B cell (primary cell): ENCODE measurements at regions not wholly inside any gene's neighbourhood (a gene's known extent, or its start where the extent isn't known, plus 50 kb on each side); places are given as distances from the start of the nearest gene placed in this dataset.

Experiments used
- ATAC-seq: fragments of 200-7000 bp; cut with Tn5 transposase; one replicate; pipeline ENCODE4 v1.10.0; 2021; ENCODE audit warnings: low read depth, mild to moderate bottlenecking, moderate number of reproducible peaks, moderate library complexity
- CTCF ChIA-PET: fragments of 350-600 bp; sonication (Branson Sonifier 250); formaldehyde crosslinking; loops from one replicate; lab custom pipeline; 2021; ENCODE audit warnings: antibody characterized with exemption, inconsistent platforms; lab: Charles Lee
- POLR2A ChIA-PET: fragments of 350-600 bp; sonication (Branson Sonifier 250); formaldehyde crosslinking; loops from one replicate; lab custom pipeline; 2021; ENCODE audit warnings: antibody characterized with exemption; lab: Charles Lee
- DNase-seq: peaks from one replicate; pipeline ENCODE4 v3.0.0; 2013
- H2AFZ ChIP-seq: 2 replicates; pipeline ENCODE4 v1.6.1; 2012; ENCODE audit warnings: mild to moderate bottlenecking, low read depth, low read length; ENCODE audit not compliant: insufficient read depth, poor library complexity, severe bottlenecking
- H3K27ac ChIP-seq, 2 donors: 1 replicate in 1 of 2; 2 replicates in 1 of 2; pipeline ENCODE4 v1.5.1; 2012 to 2013; ENCODE audit warnings: low read length in 2 of 2, mild to moderate bottlenecking in 2 of 2, moderate library complexity in 1 of 2
- H3K27me3 ChIP-seq, 4 experiments: fragments of 200-600 bp in 1 of 4; sonication (generic) in 1 of 4; replicated peaks in 1 of 4; 1 replicate in 2 of 4; 2 replicates in 2 of 4; pipeline versions ENCODE4 v1.6.1 to v1.7.0; 2013 to 2016; ENCODE audit warnings: low read length in 3 of 4, mild to moderate bottlenecking in 2 of 4, mixed read lengths in 1 of 4, moderate library complexity in 1 of 4; ENCODE audit not compliant: insufficient read depth in 4 of 4, control insufficient read depth in 3 of 4; ENCODE audit errors: control extremely low read depth in 1 of 4
- H3K36me3 ChIP-seq, 2 experiments: replicated peaks in 1 of 2; 1 replicate in 1 of 2; 2 replicates in 1 of 2; pipeline versions ENCODE4 v1.6.1 to v1.7.1; 2013; ENCODE audit warnings: low read length in 1 of 2; ENCODE audit not compliant: insufficient read depth in 2 of 2, control insufficient read depth in 1 of 2; ENCODE audit errors: control extremely low read depth in 1 of 2, extremely low read depth in 1 of 2
- H3K4me1 ChIP-seq, 2 donors: fragments of 200-600 bp in 1 of 2; sonication (generic) in 1 of 2; 1 replicate in 1 of 2; 2 replicates in 1 of 2; pipeline versions ENCODE4 v1.5.1 to v1.6.1; 2013 to 2017; ENCODE audit warnings: low read length in 2 of 2; ENCODE audit not compliant: control insufficient read depth in 2 of 2, insufficient read depth in 2 of 2
- H3K4me2 ChIP-seq: replicated peaks from 2 replicates; pipeline ENCODE3; 2012; ENCODE audit warnings: mild to moderate bottlenecking, low read depth, low read length; ENCODE audit not compliant: poor library complexity, severe bottlenecking
- H3K4me3 ChIP-seq, 5 experiments: fragments of 200-600 bp in 1 of 5; sonication (generic) in 1 of 5; 1 replicate in 3 of 5; 2 replicates in 2 of 5; pipeline versions ENCODE4 v1.5.1 to v1.7.0; 2011 to 2016; ENCODE audit warnings: low read length in 4 of 5, mild to moderate bottlenecking in 4 of 5, low read depth in 2 of 5, control low read depth in 1 of 5, moderate library complexity in 1 of 5; ENCODE audit not compliant: insufficient read depth in 1 of 5; ENCODE audit errors: control extremely low read depth in 1 of 5, extremely low read depth in 1 of 5
- H3K79me2 ChIP-seq: fragments of 200-600 bp; sonication (generic); one replicate; pipeline ENCODE4 v1.6.0; 2016; ENCODE audit warnings: low read length; ENCODE audit not compliant: control insufficient read depth, insufficient read depth
- H3K9ac ChIP-seq: fragments of 200-600 bp; sonication (generic); 2 replicates; pipeline ENCODE4 v1.6.1; 2017; ENCODE audit warnings: mild to moderate bottlenecking, low read length, moderate library complexity
- H3K9me3 ChIP-seq, 3 donors: one replicate each; pipeline versions ENCODE4 v1.6.1 to v1.7.1; 2013; ENCODE audit warnings: low read length in 2 of 3; ENCODE audit not compliant: control insufficient read depth in 2 of 3, insufficient read depth in 1 of 3; ENCODE audit errors: control extremely low read depth in 1 of 3
- H4K20me1 ChIP-seq: 2 replicates; pipeline ENCODE4 v1.6.0; 2012; ENCODE audit warnings: mild to moderate bottlenecking, low read length; ENCODE audit not compliant: insufficient read depth, control insufficient read depth, poor library complexity, severe bottlenecking
- H3K27ac Mint-ChIP-seq: one replicate; pipeline ENCODE4 v1.8.0; 2021; ENCODE audit warnings: mixed read lengths
- H3K27me3 Mint-ChIP-seq: one replicate; pipeline ENCODE4 v1.8.0; 2021; ENCODE audit warnings: mixed read lengths
- H3K4me1 Mint-ChIP-seq: one replicate; pipeline ENCODE4 v1.8.0; 2021; ENCODE audit warnings: mixed read lengths
- H3K4me3 Mint-ChIP-seq: one replicate; pipeline ENCODE4 v1.8.0; 2021; ENCODE audit warnings: mixed read lengths
- H3K9me3 Mint-ChIP-seq: one replicate; pipeline ENCODE4 v1.8.0; 2022; ENCODE audit warnings: mixed read lengths; ENCODE audit not compliant: insufficient read depth
- CTCF ChIP-seq: fragments of 200-600 bp; IDR thresholded peaks from one replicate; pipeline ENCODE4 v1.8.0; 2022; ENCODE audit warnings: antibody characterized with exemption, mild to moderate bottlenecking
- EZH2 ChIP-seq: IDR thresholded peaks from 2 replicates; pipeline ENCODE4 v1.6.1; 2012; ENCODE audit warnings: borderline replicate concordance, low read depth, mild to moderate bottlenecking, moderate library complexity, low read length; ENCODE audit not compliant: insufficient read depth, poor library complexity, severe bottlenecking
- WGBS: methylation state at CpG from one replicate; pipeline ENCODE4 v1.1.5; 2013; ENCODE audit warnings: missing lambda C conversion rate; ENCODE audit not compliant: insufficient coverage; 5-methylcytosine and 5-hydroxymethylcytosine counted together
- intact Hi-C: fragments of 100-400 bp; cut with micrococcal nuclease; formaldehyde crosslinking; loops from one replicate; pipeline ENCODE4 v1.10.0; 2022

GRCh38 chr13:109595471-109595870 is 190.9 kb downstream of the IRS2 start:
- Histone ChIP-seq H3K4me2 (no peak overlapping the region), H3K27ac (no peak overlapping the region), H3K9me3 (no peaks in the 10 kb centered on the region), H3K27me3 (peaks cover 0 to under 1% (median 0%) of the 10 kb centered on the region in 4 experiments), H3K4me3 (no peak overlapping the region), H3K4me1 (no peaks in the 10 kb centered on the region), H3K79me2 (no peaks in the 10 kb centered on the region), H2AFZ (no peak overlapping the region), H3K36me3 (no peaks in the 10 kb centered on the region), H3K9ac (no peak overlapping the region), H4K20me1 (no peaks in the 10 kb centered on the region)
- TF ChIP-seq CTCF (no peak), EZH2 (no peak)
- no peak for ATAC-seq
- no peaks in the 10 kb centered on the region for H3K4me1 Mint-ChIP-seq
- DNase-seq, result no peak
- no peaks in the 10 kb centered on the region for H3K9me3 Mint-ChIP-seq
- H3K27ac Mint-ChIP-seq, result no peak overlapping the region
- intact Hi-C loops, result no loop called here
- no CpG with 5 or more reads among the region's 2 CpGs for WGBS
- H3K4me3 Mint-ChIP-seq, result no peak overlapping the region
- CTCF ChIA-PET, result no interaction called here
- POLR2A ChIA-PET, result no interaction called here
- no peaks in the 10 kb centered on the region for H3K27me3 Mint-ChIP-seq

DNA sequence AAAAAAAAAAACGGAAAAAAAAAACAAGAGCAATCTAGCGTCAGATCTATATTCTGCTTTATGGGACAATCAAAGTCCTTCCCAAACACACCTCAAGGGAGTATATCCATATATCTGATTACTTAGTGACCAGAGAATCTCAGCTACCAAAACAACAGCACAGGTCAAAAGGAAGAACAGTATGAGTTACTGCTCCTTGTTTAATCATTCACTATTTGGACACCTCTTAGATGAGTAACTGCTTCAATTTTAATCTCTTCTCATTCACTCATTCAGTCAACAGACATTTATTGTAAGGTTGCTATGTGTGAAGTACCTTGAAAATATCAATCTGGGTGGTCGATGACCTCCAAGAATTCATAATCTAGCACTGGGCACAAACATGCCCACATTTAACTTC is 193.2 kb downstream of the IRS2 start:
- Histone ChIP-seq H3K4me1 (no peaks in the 10 kb centered on the region), H3K9ac (no peak overlapping the region), H3K27me3 (peaks cover 0 to 4% (median 0%) of the 10 kb centered on the region in 4 experiments), H3K9me3 (peaks cover 0 to 3% (median 0%) of the 10 kb centered on the region in 3 donors), H3K36me3 (no peaks in the 10 kb centered on the region), H3K4me2 (no peak overlapping the region), H2AFZ (no peak overlapping the region), H3K79me2 (no peaks in the 10 kb centered on the region), H3K27ac (no peak overlapping the region), H4K20me1 (no peaks in the 10 kb centered on the region), H3K4me3 (no peak overlapping the region)
- ATAC-seq (no peak), DNase-seq (no peak)
- Mint-ChIP-seq H3K27ac (no peak overlapping the region), H3K4me1 (no peaks in the 10 kb centered on the region), H3K9me3 (no peaks in the 10 kb centered on the region), H3K4me3 (no peak overlapping the region), H3K27me3 (no peaks in the 10 kb centered on the region)
- no peak for TF ChIP-seq EZH2
- POLR2A ChIA-PET, result no interaction called here
- 83% methylated on average over 1 of the region's 3 CpGs for WGBS
- CTCF ChIA-PET, result no interaction called here
- intact Hi-C loops, result no loop called here
